ENCODE measurements at regions not wholly inside any gene's neighbourhood (a gene's known extent, or its start where the extent isn't known, plus 50 kb on each side); places are given as distances from the start of the nearest gene placed in this dataset.

DNA sequence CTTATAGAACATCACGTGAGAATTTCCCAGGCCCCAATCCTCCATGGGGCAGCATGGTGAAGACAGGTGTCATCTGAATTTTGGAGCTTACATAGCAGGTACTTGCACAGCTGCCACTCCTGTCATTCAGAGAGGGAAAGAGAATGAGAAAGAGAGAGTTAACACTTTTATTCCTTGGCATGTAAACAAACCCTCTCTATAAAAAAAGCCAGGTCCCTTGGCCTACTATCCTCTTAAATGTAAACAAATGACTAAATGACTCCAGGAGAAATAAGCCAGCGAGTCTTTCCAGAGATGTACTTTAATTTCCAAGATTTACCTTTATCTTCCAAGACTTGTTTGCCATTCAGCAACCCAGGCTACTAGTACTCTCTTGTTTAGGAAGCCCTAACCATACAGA lies 195.3 kb upstream of the HTR2A start:
- TF ChIP-seq, protein P1, sequence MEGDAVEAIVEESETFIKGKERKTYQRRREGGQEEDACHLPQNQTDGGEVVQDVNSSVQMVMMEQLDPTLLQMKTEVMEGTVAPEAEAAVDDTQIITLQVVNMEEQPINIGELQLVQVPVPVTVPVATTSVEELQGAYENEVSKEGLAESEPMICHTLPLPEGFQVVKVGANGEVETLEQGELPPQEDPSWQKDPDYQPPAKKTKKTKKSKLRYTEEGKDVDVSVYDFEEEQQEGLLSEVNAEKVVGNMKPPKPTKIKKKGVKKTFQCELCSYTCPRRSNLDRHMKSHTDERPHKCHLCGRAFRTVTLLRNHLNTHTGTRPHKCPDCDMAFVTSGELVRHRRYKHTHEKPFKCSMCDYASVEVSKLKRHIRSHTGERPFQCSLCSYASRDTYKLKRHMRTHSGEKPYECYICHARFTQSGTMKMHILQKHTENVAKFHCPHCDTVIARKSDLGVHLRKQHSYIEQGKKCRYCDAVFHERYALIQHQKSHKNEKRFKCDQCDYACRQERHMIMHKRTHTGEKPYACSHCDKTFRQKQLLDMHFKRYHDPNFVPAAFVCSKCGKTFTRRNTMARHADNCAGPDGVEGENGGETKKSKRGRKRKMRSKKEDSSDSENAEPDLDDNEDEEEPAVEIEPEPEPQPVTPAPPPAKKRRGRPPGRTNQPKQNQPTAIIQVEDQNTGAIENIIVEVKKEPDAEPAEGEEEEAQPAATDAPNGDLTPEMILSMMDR (IDR thresholded peaks at IDR 0.05): no peak
- no peak for TF ChIP-seq POLR2AphosphoS5 (IDR thresholded peaks at IDR 0.05; ENCODE audit: insufficient read depth in 1 of 2, low read depth in 1 of 2)
- no peak for TF ChIP-seq POLR2A (IDR thresholded peaks at IDR 0.05)

Measured in vagina (tissue), 2 donors.